DND-41 (cell line): ENCODE measurements at regions not wholly inside any gene's neighbourhood (a gene's known extent, or its start where the extent isn't known, plus 50 kb on each side); places are given as distances from the start of the nearest gene placed in this dataset.

ENCODE experiments used
- EZH2 ChIP-seq: IDR thresholded peaks from 3 replicates; pipeline ENCODE4 v1.6.1; 2012; ENCODE audit warnings: borderline replicate concordance, low read depth, mild to moderate bottlenecking, moderate library complexity, low read length, inconsistent platforms; ENCODE audit not compliant: severe bottlenecking
- TF ChIP-seq, protein P1 (sequence below): IDR thresholded peaks from 2 replicates; pipeline ENCODE4 v1.5.1; 2012; ENCODE audit warnings: borderline replicate concordance, low read length, moderate library complexity, mild to moderate bottlenecking; ENCODE audit not compliant: poor library complexity, severe bottlenecking; ENCODE audit errors: extremely low read depth

DNA sequence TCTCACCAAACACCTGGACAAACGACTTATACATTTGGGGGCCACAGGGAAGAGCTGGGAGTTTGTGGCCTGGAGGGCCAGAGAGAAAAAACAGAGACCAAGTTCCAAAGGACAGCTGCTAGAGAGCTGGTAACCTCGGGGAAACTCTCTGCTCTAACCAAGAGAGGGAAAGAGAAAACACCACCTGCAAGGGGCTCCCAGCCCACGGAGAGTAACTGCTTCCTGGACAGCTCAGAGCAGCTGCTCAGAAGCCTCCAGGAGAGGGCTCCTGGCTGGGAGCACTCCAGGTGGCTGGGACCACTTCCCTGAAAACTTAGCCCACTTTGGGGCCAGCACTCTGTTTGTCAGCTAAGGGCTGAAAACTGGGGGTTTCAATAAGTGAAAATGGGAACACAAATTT, 154.8 kb upstream of the GRIK3 start:
- TF ChIP-seq, protein P1, sequence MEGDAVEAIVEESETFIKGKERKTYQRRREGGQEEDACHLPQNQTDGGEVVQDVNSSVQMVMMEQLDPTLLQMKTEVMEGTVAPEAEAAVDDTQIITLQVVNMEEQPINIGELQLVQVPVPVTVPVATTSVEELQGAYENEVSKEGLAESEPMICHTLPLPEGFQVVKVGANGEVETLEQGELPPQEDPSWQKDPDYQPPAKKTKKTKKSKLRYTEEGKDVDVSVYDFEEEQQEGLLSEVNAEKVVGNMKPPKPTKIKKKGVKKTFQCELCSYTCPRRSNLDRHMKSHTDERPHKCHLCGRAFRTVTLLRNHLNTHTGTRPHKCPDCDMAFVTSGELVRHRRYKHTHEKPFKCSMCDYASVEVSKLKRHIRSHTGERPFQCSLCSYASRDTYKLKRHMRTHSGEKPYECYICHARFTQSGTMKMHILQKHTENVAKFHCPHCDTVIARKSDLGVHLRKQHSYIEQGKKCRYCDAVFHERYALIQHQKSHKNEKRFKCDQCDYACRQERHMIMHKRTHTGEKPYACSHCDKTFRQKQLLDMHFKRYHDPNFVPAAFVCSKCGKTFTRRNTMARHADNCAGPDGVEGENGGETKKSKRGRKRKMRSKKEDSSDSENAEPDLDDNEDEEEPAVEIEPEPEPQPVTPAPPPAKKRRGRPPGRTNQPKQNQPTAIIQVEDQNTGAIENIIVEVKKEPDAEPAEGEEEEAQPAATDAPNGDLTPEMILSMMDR: no peak
- no peak for TF ChIP-seq EZH2
